NCI-H1092 treated with DMSO at 0.1 percent for 48 hours (cell line): ENCODE measurements at regions not wholly inside any gene's neighbourhood (a gene's known extent, or its start where the extent isn't known, plus 50 kb on each side); places are given as distances from the start of the nearest gene placed in this dataset.

Experiments used
- DNase-seq: peaks from one replicate; lab custom pipeline; 2025; lab: John Stamatoyannopoulos, UW

DNA sequence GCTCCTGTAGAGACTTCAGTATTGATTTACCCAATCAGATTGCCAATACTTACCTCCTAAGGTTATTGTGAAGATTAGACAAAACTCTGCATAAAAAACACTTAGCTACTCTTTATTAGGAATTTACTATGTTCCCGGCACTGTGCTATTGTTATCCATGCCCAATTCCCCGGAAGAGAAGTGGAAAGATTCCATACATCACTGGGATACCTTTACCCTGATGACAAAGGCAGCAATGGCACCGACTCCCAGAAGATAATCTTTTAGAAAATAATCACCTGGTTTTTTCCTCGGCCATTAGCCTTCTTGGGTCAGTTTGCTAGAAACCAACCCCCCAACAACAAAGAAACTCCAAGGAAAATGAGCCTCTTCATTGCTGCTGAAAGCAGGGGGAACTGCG is 226.0 kb downstream of the SNX18 start:
- no peak for DNase-seq

DNA sequence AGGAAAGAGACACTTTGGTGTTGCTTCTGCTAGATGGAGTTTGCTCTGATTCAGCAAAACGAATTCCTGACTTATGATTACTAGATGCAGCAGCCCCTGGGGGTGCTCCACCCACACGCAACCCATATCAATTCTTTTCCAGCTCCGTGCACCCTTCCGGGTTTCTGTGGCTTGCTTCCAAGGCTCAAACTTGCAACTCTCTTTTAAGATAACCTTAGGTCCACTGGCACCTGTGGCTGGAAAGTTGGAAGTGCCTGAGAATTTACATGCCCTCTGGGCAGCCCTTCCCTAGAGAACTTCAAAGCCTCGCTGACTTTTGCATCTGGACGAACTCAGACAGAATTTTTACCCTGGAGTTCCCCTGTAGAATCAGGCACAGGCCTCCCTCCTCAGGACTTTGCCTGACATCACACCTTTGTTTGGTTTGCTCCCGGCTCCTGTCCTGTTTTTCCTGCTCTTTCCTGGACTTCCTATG is 224.9 kb downstream of the SNX18 start:
- DNase-seq: no peak

DNA sequence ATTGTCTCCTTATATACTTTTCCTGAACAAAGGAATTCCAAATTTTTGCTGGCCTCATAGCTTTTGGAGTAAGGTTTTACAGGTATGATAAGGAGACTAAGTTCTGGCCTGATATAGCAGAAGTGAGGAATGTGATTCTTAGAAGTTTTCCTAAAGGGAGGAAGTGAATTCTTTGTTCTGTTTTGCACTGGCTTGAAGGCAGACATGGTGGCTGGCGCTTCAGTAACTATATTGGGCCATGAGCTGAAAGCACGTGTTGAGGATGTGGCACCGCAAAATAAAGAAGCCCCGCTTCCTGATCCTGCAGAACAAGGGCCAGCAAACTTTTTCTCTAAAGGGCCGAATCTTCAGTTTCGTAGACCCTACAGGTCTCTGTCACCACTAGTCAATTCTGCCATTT is 224.2 kb downstream of the SNX18 start:
- DNase-seq: no peak

DNA sequence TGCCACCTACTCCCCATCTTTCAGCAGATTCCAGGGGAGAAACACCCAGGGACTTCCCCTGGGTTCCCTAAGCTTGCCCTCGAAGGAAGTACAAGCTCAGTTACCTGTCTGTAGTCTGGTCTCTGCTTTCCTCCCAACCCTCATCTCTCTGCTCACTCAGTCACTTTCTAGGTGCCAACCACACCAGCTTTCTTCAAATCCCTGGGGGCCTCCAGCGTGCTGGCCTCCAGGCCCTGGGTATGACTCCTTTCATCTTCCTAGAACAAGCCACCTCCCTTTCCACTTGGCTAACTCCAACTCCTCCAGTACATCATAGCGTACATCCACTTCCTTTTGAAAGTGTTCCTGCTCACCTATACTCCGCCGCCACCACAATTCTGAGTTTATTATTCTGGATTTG is 222.6 kb downstream of the SNX18 start:
- no peak for DNase-seq

DNA sequence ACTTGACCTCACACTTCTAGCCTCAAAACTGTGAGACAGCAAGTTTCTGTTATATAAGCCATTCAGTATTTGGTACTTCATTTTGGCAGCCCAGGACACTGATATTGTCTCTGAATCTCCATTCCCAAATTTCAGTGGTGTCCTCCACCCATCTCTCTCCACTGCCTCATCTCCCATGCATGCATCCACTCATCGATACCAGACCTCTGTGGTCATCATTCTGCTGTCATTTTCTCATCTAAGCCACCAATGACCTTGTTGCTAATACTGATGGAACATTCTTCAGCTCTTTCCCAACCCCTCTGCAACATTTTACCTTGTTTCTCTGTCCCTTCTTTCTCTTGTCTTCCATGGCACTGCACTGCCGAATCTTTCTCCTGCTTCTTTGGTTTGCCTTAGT is 221.8 kb downstream of the SNX18 start:
- no peak for DNase-seq

DNA sequence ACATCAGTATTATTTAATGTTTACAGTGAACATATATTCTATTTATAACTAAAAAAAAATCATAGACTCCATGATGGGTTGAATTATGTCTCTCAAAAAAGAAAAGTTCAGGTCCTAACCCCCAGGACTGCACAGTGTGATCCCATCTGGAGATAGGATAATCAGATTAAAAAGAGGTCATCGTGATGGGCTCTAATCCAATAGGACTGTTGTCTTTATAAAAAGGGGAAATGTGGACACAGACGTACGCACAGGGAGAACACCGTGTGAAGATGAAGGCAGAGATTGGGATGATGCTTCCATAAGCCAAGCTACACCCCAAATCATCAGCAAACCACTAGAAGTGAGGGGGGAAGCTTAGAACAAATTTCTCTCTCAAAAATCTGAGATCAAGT is 221.4 kb downstream of the SNX18 start:
- DNase-seq: no peak

DNA sequence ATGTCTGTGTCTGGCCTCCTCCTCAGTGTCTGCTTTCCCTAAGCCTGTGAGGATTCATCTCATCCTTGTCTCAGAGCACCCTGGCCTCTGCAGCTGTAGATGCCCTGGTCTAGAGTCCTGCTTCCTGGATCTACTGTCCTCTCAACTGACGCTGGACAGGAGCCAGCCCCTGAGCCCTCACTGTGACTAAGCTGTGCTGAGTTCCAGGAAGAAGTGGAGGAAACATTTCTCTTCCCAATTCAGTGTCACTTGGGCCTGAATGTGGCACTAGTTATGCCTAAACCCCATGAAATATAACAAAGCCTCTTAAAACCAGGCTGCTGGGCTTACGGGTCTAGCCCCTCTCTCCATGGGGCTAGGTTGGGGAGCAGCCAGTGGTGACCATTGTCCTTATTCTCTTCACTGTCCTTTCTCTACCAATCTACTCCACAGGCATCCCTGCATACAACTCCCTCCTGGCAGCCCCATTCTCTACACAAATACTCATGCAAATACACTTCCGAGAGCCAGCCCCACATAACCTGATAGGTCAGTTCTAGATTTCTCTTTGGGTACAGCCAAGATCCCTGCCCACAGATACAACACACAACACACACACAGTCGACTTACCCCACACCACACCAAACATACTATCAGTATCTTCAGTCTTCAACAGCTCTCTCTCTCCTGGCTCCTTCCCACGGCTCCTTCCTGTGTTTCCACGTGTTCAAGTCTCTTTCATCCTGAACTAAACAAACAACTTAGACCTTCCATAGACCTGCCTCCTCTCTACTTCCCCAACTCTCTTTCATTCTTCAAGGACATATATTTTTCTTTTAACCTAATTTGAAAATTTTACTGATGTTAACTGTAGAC is 220.8 kb downstream of the SNX18 start:
- DNase-seq: no peak

DNA sequence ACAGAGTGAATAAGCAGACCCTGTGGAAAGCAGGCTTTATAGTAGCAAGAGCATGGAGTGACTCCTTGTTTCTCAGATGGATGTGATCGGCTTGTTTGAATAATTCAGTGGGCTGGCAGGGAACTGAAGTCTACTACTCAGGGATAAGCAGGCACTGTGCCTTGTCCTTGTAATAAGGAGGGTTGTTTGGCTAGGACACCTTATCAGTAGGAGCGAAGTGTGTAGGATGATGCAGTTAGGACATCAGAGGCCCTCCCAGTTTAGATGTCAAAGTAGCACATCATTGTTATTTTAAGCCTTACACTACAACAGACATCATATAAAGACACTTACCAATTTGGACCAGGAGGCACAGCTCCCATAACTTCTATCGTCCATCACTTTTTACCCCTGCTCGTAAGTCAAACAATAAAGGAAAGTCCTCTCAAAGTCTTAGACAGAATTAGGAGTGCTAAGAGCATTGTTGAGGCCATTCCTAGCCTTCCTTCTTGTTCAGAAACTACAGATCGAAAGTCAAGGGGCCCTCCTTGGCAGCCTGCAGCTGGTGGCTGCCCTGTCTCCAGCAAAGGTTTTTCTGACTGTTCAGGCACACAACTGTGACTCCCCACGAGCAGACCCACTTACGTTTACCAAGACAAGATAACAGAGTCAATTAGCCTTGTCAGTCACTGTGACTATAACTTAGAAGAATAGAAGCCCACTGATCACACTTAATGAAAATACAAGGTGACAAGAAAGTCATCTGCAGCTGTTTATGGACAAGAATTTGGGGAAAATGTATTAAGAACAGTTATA is 218.6 kb downstream of the SNX18 start:
- no peak for DNase-seq

DNA sequence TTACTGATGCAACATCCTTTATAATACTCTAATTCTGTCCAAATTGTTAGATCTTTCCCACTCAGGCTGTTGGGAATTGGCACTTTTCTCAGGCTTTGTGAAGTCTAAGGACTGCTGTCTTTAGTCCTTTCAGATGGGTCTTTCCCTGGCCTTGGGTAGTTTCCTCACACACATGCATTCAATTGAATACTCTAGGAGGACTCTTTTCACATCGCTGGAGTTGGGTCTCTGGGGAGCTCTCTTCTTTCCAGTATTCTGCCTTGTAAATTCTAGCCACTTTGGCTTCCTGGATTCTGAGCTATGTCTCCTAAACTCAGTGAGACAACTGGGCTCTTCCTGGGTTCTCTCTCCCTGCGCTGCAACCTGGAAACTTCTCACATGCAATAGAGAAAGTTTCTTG is 215.5 kb downstream of the SNX18 start:
- no peak for DNase-seq

DNA sequence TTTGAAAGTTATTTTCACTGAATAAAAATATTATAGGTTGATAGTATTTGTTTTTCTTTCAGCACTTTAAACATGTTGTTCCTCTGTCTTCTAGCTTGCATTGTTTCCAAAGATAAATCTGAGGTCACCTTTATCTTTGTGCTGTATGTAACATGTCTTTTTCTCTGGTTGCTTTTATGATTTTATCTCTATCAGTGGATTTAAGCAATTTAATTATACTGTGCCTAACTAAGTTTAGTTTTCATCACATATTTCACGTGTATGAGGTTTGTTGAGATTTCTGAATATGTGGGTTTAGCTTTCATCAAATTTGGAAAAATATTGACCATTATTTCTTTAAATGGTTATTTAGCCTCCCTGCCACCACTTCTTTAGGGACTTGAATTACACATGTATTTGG is 214.5 kb downstream of the SNX18 start:
- no peak for DNase-seq

DNA sequence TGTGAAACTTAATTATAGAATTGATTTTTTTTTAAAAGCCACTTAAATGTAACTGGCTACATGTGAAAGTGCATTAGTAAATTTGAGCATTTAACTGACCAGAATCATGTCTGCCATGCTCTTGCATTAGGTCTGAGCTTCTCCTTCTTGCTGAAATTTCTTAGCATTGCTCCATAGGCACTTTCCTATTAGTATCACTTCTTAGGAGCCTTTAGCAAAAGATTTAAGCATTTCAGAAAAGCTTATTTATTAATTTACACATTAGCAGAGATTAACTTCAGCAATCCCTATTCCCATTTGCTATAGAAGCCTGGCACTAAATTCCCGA is 211.0 kb downstream of the SNX18 start:
- DNase-seq: no peak

DNA sequence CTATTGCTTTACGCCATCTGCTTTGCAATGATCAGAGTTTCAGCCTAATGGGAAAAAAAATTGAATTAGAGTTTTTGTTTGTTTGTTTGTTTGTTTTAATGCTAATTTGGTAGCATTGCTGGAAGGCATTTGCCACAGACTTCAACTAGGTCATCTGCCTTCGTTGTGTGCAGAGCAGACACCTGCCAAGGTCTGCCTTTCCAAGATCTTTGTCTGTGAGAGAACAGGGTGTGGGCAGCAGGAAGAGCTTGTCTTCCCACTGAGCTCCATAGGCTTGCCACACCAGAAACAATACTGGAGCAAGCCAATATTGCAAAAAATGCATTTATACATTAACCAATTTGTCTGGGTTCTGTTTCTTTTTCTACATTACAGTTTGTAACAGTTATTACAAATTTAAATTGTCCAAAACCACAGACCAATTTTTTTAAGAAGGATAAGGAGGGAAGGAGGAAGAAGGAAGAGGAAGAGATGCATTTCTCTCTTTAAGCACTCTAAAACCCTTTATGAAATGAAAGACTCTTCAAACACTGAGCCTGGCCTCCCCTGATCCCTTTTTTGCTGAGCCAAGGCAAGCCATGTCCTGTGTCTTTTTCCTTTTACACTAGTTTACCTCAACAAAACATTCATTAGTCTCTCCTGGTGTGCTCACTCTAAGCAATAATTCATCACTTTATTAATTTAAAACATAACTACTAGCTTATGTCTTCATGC is 210.5 kb downstream of the SNX18 start:
- DNase-seq: no peak

DNA sequence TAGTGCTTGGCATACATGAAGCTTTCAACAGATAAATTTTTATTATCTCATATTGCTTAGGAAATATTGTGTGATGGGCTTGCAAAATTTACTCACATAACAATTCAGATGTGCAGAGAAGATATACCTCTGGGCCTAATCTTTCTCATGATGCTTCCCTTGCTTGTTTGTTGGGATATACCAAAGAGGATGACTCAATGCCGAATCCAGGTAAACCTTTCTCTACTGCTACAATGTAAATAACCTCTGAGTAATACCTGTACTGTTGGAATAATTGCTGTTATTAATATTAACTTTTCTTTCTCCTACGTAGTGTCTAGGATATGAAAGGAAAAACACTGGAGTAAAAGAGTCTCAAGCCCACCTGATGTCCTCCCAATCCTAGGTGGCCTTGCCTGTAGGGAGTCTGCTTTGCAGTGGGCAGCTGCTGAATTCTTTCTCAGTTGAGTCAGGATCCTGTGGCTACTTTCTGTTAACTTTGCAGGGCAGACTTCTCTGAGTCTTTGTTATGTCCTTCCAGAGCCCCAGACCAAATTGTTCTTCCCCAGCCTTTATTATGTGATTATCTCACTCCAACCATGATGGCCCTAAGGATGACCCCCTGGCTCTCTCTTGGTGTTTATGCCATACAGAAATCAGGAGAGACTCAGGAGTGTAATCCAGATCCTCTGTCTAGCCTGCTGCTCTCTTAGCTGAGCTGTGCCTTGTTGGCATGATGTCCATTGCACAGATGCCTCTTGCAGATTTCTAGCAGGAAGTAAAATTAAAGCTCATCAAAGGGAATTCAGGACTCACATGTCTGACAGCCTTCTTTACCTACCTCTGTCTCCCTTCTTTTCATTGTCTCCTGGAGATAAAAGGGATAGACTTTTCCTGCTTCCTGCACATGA is 208.1 kb downstream of the SNX18 start:
- DNase-seq: no peak

DNA sequence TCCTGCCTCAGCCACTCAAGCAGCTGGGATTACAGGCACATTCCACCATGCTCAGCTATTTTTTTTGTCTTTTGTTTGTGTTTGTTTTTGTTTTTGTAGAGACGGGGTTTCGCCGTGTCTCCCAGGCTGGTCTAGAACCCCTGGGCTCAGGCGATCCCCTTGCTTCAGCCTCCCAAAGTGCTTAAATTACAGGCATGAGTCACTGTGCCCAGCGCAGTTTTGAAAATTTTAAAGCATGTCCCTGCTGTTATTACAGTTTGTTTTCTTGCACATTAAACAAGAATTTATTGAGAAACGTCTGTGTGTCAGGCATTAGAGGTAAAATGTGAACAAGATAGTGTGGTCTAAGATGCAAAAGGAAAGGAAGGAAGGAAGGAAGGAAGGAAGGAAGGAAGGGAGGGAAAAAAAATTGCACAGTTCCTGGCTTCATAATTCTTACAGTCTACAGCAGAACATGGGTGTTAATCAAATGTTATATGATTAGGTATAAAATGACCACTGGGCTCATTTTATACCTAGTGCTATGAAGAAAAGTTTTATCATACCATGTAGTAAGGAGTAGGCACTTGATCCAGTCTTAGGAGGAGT is 205.4 kb downstream of the SNX18 start:
- DNase-seq: no peak

DNA sequence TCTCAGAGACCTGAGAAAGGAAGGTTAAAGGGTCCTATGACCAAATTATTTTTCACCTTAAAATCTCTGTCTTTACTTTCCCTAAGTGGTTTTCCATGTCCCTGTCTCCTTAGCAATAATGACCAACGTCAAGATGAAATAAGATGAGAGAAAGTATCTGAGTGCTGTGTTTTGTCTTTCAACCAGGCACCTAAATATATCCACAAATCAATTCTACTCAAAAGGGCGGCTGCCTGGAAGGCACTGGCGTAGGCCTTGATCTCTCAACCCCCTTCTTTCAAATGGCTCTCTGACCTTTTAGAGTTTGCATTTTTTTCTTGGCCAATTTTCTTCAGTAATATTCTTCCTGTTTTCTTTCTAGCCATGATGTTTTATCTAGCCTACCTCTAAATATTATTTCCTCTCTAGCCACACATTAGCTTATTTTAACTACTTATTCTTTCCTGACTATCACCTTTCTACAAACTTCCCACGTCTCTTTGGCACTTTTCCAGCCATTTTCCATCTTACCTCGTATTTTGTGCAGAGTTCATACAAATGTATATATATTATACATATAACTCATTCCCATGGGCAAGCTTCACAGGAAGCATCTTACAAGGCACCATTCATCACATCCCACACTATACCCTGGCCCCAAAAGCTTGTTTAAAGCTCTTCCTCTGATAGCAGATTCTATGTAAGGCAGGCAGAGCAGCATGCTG is 204.5 kb downstream of the SNX18 start:
- no peak for DNase-seq

DNA sequence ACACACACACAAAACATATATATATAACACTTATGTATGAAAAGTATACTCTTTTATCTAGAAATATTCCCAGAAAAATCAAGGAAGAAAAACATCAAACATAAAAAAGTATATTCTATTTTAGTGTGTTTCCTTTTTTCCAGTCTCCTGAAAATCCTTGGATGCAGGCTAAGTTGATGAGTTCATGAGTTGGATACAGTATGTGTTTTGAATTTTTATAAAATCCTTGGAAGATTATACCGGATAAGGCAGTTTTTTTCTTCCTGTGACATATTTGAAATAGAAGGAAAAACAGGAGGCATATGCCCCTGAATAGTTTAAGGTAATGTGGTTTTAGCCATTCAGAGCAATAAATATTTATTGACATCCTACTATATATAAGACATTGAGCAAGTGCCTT is 203.6 kb downstream of the SNX18 start:
- no peak for DNase-seq

DNA sequence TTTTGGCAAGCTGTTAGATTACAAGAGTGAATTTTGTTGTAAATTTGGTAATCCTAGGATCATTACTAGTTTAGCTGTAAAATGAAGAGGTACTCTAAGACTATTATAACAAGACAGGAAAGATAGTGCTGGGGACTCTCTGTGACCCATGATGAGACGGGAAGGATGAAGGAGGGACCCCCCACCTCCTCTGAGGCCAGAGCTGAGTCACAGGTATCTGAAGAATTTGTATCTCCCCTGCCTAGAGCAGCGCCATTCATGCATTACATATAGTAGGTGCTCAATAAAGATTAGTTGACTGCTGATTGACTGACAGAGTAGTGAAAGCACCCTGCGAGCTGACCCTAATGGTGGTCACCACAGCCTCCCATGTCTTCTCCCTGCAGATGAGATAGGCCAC is 202.8 kb downstream of the SNX18 start:
- DNase-seq: no peak

DNA sequence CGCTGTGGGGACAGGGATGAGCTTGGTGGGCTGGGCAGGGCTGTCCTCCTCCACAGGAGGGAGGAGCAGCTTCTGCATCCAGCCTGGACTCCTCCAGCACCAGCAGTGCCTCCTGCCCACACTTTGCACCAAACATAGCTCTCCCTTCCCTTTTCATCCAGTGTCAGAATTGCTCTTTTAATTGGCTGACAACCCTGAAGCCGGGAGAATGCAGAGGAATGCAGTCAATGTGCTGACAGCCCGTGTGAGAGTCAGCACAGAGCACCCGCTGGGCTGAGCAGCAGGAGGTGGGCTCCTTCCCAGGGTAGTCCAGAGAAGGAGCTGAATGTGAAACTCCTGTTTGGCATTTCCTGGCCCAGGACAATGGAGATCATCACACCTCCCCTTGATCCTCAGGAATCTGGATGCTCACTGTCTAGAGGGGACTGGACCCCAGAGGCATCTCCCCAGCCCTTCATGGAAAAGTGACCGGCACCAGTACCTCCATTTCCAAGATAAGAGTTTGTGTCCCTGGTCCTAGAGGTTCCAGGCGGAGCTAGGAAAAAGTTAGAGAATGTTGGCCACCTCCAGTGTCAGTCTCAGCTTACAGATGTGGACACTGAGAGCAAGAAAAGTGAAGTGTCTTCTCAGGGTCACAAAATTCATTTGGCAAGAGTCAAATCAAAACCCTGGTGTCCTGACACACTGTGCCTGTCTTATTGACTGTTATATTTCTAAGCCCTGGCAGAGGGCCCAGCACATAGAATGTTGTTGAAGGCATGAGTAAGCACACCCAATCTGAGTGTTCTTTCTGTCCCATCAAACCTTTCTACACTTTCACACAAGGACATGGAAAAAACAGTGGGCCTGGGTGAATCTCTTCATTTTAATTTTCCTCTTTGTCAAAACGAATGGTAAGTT is 202.1 kb downstream of the SNX18 start:
- DNase-seq: no peak

DNA sequence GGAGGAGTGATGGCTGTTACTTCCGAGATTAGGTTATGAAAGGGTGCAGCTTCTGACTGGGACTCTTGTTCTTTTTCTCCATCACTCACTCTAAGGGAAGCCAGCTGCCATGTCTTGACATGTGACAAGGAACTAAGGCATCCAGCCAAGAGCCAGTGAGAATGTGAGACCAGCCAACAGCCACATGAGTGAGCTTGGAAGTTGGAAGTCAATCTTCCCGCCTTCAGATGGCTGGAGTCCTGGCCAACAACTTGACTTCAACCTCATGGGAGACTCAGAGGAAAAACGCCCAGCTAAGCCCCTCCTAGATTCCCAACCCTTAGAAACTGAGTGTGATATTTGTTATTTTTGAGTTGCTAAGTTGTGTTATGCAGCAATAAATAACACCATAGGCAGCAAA is 201.1 kb downstream of the SNX18 start:
- DNase-seq: no peak

DNA sequence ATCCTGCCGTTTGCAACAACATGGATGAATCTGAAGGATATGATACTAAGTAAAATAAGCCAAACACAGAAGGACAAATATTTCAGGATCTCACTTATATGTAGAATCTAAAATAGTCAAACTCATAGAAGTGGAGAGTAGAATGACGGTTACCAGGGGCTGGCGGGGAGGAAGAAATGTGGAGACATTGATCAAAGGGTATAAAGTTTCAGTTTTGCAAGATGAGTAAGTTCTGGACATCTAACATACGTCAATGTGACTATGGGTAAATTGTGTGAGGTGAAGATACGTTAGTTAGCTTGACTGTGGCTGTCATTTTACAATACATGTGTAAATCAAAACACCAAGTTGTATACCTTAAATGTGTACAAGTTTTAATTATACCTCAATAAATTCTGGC is 200.3 kb downstream of the SNX18 start:
- no peak for DNase-seq
